Peyer's patch (tissue), 4 donors: ENCODE measurements at regions not wholly inside any gene's neighbourhood (a gene's known extent, or its start where the extent isn't known, plus 50 kb on each side); places are given as distances from the start of the nearest gene placed in this dataset.
A peak's percentile ranks its signal among the peaks of the same experiment; 100 is the strongest.

Source experiments
- DNase-seq, 3 donors: peaks; one replicate each; pipeline ENCODE4 v3.0.0-alpha.2; 2017 to 2019
- H3K27ac ChIP-seq, 4 donors: fragments of 200-600 bp; sonication (generic); one replicate each; pipeline ENCODE4 v1.5.1; 2016 to 2019
- H3K27me3 ChIP-seq, 2 donors: fragments of 200-600 bp; sonication (generic); one replicate each; pipeline ENCODE4 v1.5.1; 2019
- H3K36me3 ChIP-seq, 3 donors: fragments of 200-600 bp; sonication (generic); one replicate each; pipeline ENCODE4 v1.5.1; 2016 to 2019
- H3K4me1 ChIP-seq, 4 donors: fragments of 200-600 bp; sonication (generic); one replicate each; pipeline ENCODE4 v1.5.1; 2016 to 2019
- H3K4me3 ChIP-seq, 4 donors: fragments of 200-600 bp; sonication (generic); 1 replicate in 3 of 4; 2 replicates in 1 of 4; pipeline ENCODE4 v1.5.1; 2016 to 2019; ENCODE audit warnings: mild to moderate bottlenecking in 1 of 4
- H3K9me3 ChIP-seq, 4 donors: fragments of 200-600 bp; sonication (generic); one replicate each; pipeline ENCODE4 v1.5.1; 2016 to 2019; ENCODE audit warnings: mild to moderate bottlenecking in 1 of 4
- CTCF ChIP-seq, 6 experiments: fragments of 450-650 bp in 4 of 6; fragments of 200-600 bp in 2 of 6; sonication (generic) in 1 of 6; IDR thresholded peaks; one replicate each; pipeline ENCODE4 v1.5.1; 2017 to 2019; ENCODE audit warnings: antibody characterized with exemption in 6 of 6, mild to moderate bottlenecking in 3 of 6, moderate library complexity in 1 of 6
- POLR2A ChIP-seq, 2 donors: fragments of 450-650 bp; IDR thresholded peaks; one replicate each; pipeline ENCODE4 v1.5.1; 2017; ENCODE audit warnings: antibody characterized with exemption in 2 of 2, mild to moderate bottlenecking in 2 of 2, moderate library complexity in 2 of 2

- peak in 1 of 3 donors; percentile 47 for DNase-seq
- H3K36me3 ChIP-seq = no peaks in the 10 kb centered on the region
- TF ChIP-seq CTCF (IDR thresholded peaks at IDR 0.05) (no peak), POLR2A (IDR thresholded peaks at IDR 0.05) (no peak)
- H3K4me3 ChIP-seq = no peak overlapping the region
- H3K27ac ChIP-seq = peak overlapping the region in 2 of 4 donors; percentile 19 to 70
- no peaks in the 10 kb centered on the region for H3K4me1 ChIP-seq
- H3K27me3 ChIP-seq = no peaks in the 10 kb centered on the region
- H3K9me3 ChIP-seq = no peaks in the 10 kb centered on the region
These were observed 130.4 kb upstream of the BMPER start for GRCh38 chr7:33774762-33775523.

GRCh38 chr7:33775790-33776189 lies 129.5 kb upstream of the BMPER start:
- Histone ChIP-seq H3K9me3 (no peaks in the 10 kb centered on the region), H3K4me3 (no peak overlapping the region), H3K4me1 (no peaks in the 10 kb centered on the region), H3K27me3 (no peaks in the 10 kb centered on the region), H3K27ac (peak overlapping the region in 1 of 4 donors; percentile 70), H3K36me3 (no peaks in the 10 kb centered on the region)
- no peak for TF ChIP-seq POLR2A (IDR thresholded peaks at IDR 0.05)
- TF ChIP-seq CTCF (IDR thresholded peaks at IDR 0.05) = no peak
- DNase-seq = no peak

GRCh38 chr7:33776788-33777187 lies 128.6 kb upstream of the BMPER start:
- no peaks in the 10 kb centered on the region for H3K36me3 ChIP-seq
- H3K4me1 ChIP-seq = no peaks in the 10 kb centered on the region
- H3K27ac ChIP-seq = peak overlapping the region in 1 of 4 donors; percentile 70
- H3K9me3 ChIP-seq = no peaks in the 10 kb centered on the region
- H3K27me3 ChIP-seq = no peaks in the 10 kb centered on the region
- no peak overlapping the region for H3K4me3 ChIP-seq
- TF ChIP-seq CTCF (IDR thresholded peaks at IDR 0.05) (no peak), POLR2A (IDR thresholded peaks at IDR 0.05) (no peak)
- DNase-seq = no peak

DNA sequence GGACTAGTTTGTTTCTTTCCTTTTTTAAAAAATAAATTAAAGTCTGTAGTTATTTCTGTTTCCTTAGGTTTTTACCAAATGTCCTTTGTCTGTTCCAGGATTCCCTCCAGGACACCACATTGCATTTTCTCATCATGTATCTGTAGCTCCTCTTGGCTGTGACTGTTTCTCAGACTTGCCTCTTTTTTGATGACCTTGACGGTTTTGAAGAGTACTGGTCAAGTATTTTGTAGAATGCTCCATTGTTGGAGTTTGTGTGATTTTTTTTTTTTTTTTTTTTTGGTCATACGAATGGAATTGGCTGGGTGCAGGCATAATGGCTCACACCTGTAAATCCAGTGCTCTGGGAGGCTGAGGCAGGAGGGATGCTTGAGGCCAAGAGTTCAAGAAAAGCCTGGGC lies 127.1 kb upstream of the BMPER start:
- Histone ChIP-seq H3K36me3 (no peaks in the 10 kb centered on the region), H3K27ac (no peak overlapping the region), H3K4me3 (no peak overlapping the region), H3K9me3 (no peaks in the 10 kb centered on the region), H3K4me1 (no peaks in the 10 kb centered on the region), H3K27me3 (no peaks in the 10 kb centered on the region)
- no peak for DNase-seq
- TF ChIP-seq POLR2A (IDR thresholded peaks at IDR 0.05) = no peak

DNA sequence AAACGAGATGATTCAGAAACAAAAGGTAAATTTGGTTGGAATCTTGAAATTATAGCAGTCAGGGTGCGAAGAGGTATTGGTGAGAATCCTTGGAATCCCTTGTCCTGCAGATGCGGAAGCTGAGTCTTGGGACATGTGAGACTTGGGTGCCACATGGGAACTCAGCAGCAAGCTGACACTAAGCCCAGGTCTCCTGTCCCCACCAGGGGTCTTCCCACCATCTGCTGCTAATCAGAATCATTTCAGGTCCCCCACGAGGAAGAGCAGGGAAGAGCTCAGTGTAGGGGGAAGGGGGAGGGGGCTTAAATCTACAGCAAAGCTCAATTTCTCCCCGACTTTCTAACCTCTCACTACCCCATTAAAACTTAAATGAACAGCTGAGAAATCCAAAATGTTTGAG lies 126.1 kb upstream of the BMPER start:
- no peaks in the 10 kb centered on the region for H3K36me3 ChIP-seq
- no peaks in the 10 kb centered on the region for H3K27me3 ChIP-seq
- TF ChIP-seq CTCF (IDR thresholded peaks at IDR 0.05) = no peak
- no peak for TF ChIP-seq POLR2A (IDR thresholded peaks at IDR 0.05)
- no peak for DNase-seq
- no peaks in the 10 kb centered on the region for H3K9me3 ChIP-seq
- no peak overlapping the region for H3K27ac ChIP-seq
- no peak overlapping the region for H3K4me3 ChIP-seq
- H3K4me1 ChIP-seq = no peaks in the 10 kb centered on the region

DNA sequence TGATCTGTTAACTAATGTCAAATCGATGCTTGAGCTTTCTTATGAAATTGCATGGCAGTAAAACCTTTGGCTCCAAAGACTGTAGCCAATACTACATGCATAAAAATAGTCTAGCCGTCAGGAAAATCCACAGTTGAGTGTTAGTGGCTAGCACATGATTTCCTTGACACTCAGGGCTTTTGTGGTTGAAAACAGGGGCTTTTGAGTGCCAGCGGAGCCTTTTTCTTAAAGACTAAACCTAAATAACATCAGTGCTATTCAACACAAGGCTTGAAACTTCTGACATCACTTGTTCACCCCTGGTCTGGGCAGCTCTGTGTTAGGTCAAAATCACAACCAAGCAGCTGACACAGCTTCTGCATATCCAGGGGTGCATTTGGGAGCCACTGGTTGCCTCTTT lies 124.2 kb upstream of the BMPER start:
- Histone ChIP-seq H3K9me3 (no peaks in the 10 kb centered on the region), H3K27ac (no peak overlapping the region), H3K4me3 (no peak overlapping the region), H3K27me3 (no peaks in the 10 kb centered on the region), H3K36me3 (no peaks in the 10 kb centered on the region), H3K4me1 (no peaks in the 10 kb centered on the region)
- DNase-seq = no peak
- no peak for TF ChIP-seq POLR2A (IDR thresholded peaks at IDR 0.05)

GRCh38 chr7:33781796-33782195 lies 123.5 kb upstream of the BMPER start:
- DNase-seq = no peak

More at GRCh38 chr7:33781796-33782195, 123.5 kb upstream of the BMPER start:
- no peak for TF ChIP-seq POLR2A (IDR thresholded peaks at IDR 0.05)
- TF ChIP-seq CTCF (IDR thresholded peaks at IDR 0.05) = no peak
- Histone ChIP-seq H3K4me1 (no peaks in the 10 kb centered on the region), H3K27ac (no peak overlapping the region), H3K9me3 (no peaks in the 10 kb centered on the region), H3K27me3 (no peaks in the 10 kb centered on the region), H3K4me3 (no peak overlapping the region), H3K36me3 (no peaks in the 10 kb centered on the region)
